Nephron (organoid): ENCODE measurements at regions not wholly inside any gene's neighbourhood (a gene's known extent, or its start where the extent isn't known, plus 50 kb on each side); places are given as distances from the start of the nearest gene placed in this dataset.

ENCODE experiments used
- H3K27ac Mint-ChIP-seq, 3 experiments: 2 replicates each; pipeline ENCODE4 v1.8.0; 2020; ENCODE audit warnings: mixed read lengths in 3 of 3, mild to moderate bottlenecking in 2 of 3, moderate library complexity in 1 of 3
- H3K27me3 Mint-ChIP-seq: 2 replicates; pipeline ENCODE4 v1.8.0; 2021; ENCODE audit warnings: low read depth, mild to moderate bottlenecking, moderate library complexity, mixed read lengths
- H3K36me3 Mint-ChIP-seq: 2 replicates; pipeline ENCODE4 v1.8.0; 2020; ENCODE audit warnings: low read depth, mixed read lengths
- H3K4me1 Mint-ChIP-seq: 2 replicates; pipeline ENCODE4 v1.8.0; 2020; ENCODE audit warnings: mixed read lengths
- H3K4me3 Mint-ChIP-seq, 3 experiments: 2 replicates each; pipeline ENCODE4 v1.8.0; 2020; ENCODE audit warnings: mild to moderate bottlenecking in 3 of 3, mixed read lengths in 3 of 3, moderate library complexity in 2 of 3
- H3K9me3 Mint-ChIP-seq: 2 replicates; pipeline ENCODE4 v1.8.0; 2020; ENCODE audit warnings: mixed read lengths
- CTCF ChIP-seq, 3 experiments: fragments of 200-600 bp; sonication (generic); IDR thresholded peaks; one replicate each; pipeline ENCODE4 v1.5.0; 2021; ENCODE audit warnings: antibody characterized with exemption in 3 of 3; ENCODE audit not compliant: unreplicated experiment in 3 of 3

GRCh38 chr5:62948301-62948700, 369.7 kb downstream of the LRRC70 start:
- TF ChIP-seq CTCF (IDR thresholded peaks at IDR 0.05; ENCODE audit: unreplicated experiment in 3 of 3) = no peak
- Mint-ChIP-seq H3K4me3 (no peak overlapping the region), H3K4me1 (peaks cover 5% of the 10 kb centered on the region), H3K27me3 (no peaks in the 10 kb centered on the region), H3K36me3 (no peaks in the 10 kb centered on the region), H3K9me3 (peaks cover 4% of the 10 kb centered on the region), H3K27ac (no peak overlapping the region)

- H3K4me3 Mint-ChIP-seq = no peak overlapping the region
- peaks cover 20% of the 10 kb centered on the region for H3K4me1 Mint-ChIP-seq
- H3K27me3 Mint-ChIP-seq = no peaks in the 10 kb centered on the region
- H3K9me3 Mint-ChIP-seq = no peaks in the 10 kb centered on the region
- TF ChIP-seq CTCF (IDR thresholded peaks at IDR 0.05; ENCODE audit: unreplicated experiment in 3 of 3) = no peak
- peak overlapping the region in 1 of 3 experiments; percentile 61 for H3K27ac Mint-ChIP-seq
- H3K36me3 Mint-ChIP-seq = no peaks in the 10 kb centered on the region
These were observed 363.8 kb downstream of the LRRC70 start for GRCh38 chr5:62942384-62942783.

- Mint-ChIP-seq H3K9me3 (no peaks in the 10 kb centered on the region), H3K27ac (peak overlapping the region in 2 of 3 experiments; percentile 59 to 60), H3K4me3 (no peak overlapping the region), H3K27me3 (peaks cover 3% of the 10 kb centered on the region), H3K4me1 (peaks cover 25% of the 10 kb centered on the region), H3K36me3 (no peaks in the 10 kb centered on the region)
- no peak for TF ChIP-seq CTCF (IDR thresholded peaks at IDR 0.05; ENCODE audit: unreplicated experiment in 3 of 3)
These were observed 360.3 kb downstream of the LRRC70 start for GRCh38 chr5:62938927-62939326.

- peaks cover 26% of the 10 kb centered on the region for H3K4me1 Mint-ChIP-seq
- no peaks in the 10 kb centered on the region for H3K9me3 Mint-ChIP-seq
- no peak for TF ChIP-seq CTCF (IDR thresholded peaks at IDR 0.05; ENCODE audit: unreplicated experiment in 3 of 3)
- H3K36me3 Mint-ChIP-seq = no peaks in the 10 kb centered on the region
- H3K27me3 Mint-ChIP-seq = peaks cover 3% of the 10 kb centered on the region
- H3K27ac Mint-ChIP-seq = peak overlapping the region; percentile 83 to 85 (median 85)
- no peak overlapping the region for H3K4me3 Mint-ChIP-seq
These were observed 359.3 kb downstream of the LRRC70 start for GRCh38 chr5:62937661-62938558.

- no peak overlapping the region for H3K4me3 Mint-ChIP-seq
- no peak for TF ChIP-seq CTCF (IDR thresholded peaks at IDR 0.05; ENCODE audit: unreplicated experiment in 3 of 3)
- peaks cover 3% of the 10 kb centered on the region for H3K27me3 Mint-ChIP-seq
- H3K4me1 Mint-ChIP-seq = peaks cover 24% of the 10 kb centered on the region
- H3K9me3 Mint-ChIP-seq = no peaks in the 10 kb centered on the region
- H3K27ac Mint-ChIP-seq = peak overlapping the region in 1 of 3 experiments; percentile 34
- no peaks in the 10 kb centered on the region for H3K36me3 Mint-ChIP-seq
These were observed 357.0 kb downstream of the LRRC70 start for GRCh38 chr5:62935660-62936059.

GRCh38 chr5:62934319-62934718, 355.7 kb downstream of the LRRC70 start:
- Mint-ChIP-seq H3K27me3 (peaks cover 9% of the 10 kb centered on the region), H3K9me3 (no peaks in the 10 kb centered on the region), H3K36me3 (no peaks in the 10 kb centered on the region), H3K27ac (peak overlapping the region in 2 of 3 experiments; percentile 36 to 51), H3K4me3 (no peak overlapping the region), H3K4me1 (peaks cover 23% of the 10 kb centered on the region)
- no peak for TF ChIP-seq CTCF (IDR thresholded peaks at IDR 0.05; ENCODE audit: unreplicated experiment in 3 of 3)
